ENCODE measurements at regions not wholly inside any gene's neighbourhood (a gene's known extent, or its start where the extent isn't known, plus 50 kb on each side); places are given as distances from the start of the nearest gene placed in this dataset.
"Not testable (repeated sequence)": the region's sequence is repeated elsewhere in the genome, so short reads cannot be mapped to it uniquely, and the experiment has no call there.

DNA sequence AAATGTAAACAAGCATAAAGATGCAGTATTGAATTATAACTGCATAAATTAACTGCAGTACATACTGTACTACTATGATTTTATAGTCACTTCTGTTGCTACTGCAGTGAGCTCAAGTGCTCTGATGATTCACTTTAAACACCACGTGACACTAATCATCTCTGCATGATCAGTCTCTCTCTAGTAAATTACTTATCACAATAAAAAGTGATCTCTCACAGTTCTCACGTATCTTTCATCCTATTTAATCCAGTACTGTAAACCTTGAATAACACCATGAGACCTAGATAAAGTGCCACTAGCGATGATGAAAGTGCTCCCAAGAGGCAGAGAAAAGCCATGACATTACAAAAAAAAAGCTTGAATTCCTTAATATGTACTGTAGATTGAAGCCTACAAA is 1242.0 kb downstream of the AMY1C start:
- no peak for DNase-seq (ENCODE audit: low spot score)
- intact Hi-C loops (cut with DNase I), result no loop called here

DNA sequence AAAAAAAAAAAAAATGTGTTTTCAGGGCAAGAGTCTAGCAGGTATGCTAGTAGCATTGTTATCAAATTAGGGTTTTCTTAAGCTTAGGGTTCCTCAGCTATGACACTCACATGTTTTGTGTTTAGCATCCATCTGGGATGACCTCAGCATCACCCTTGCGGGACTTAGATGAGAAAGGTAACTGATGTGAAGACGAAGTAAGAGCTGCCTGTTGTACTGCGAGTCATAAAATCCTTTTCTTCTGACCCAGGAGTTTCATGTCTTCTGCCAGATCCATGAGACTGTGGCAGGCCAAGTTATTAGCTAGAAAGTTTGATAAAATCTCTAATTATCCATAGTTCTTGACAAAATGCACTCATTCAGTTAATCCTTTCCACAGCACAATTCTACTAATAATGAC is 1251.1 kb downstream of the AMY1C start:
- intact Hi-C loops (cut with DNase I), result no loop called here
- DNase-seq (ENCODE audit: low spot score), result no peak

DNA sequence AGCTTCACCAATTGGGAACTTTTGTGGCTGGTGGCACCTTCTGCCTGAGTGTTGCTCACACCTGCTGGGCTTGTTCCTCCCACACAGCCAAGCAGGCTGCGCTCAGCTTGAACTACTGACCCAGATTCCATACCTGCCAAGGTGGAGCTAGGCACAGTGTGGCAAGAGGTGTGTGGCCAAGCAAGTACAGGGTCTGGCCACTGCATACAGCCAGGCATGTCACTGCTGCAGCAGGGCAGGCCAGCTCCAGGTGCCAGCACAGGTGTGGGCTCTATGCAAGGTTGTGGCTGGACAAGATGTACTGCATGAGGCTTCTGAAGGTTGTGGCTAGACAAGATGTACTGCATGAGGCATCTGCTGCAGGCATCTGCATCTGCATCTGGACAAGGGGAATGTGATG is 1254.8 kb downstream of the AMY1C start:
- intact Hi-C loops (cut with DNase I), result no loop called here
- DNase-seq (ENCODE audit: low spot score), result no peak

DNA sequence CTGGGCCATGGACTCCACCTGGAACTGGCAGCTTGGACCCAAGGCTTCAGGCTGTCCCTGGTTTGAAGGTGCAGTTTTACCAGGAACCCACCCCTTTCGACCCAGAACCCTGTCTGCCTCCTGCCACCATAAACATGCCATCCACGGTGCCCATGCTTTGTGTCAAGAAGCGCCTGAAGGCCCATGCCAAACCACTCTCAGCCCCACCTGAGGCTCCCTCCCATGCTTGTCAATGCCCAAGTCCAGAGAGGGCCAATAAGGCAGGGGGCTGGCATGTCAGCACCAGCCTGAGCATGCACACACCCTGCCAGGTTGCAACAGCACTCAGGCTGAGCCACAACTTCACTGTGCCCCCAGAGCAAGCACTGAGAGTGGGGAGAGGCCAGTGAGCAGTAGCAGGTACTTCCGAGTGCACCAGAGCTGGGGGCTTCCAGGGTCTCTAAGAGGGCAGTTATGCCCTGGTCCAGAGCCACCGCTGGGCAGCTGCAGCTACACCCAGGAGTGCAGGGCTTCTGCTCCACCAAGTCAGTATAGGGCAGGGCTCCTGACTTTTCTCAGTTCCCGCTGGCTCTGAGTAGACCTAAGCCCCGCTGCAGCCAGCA is 1256.0 kb downstream of the AMY1C start:
- no peak for DNase-seq (ENCODE audit: low spot score)
- intact Hi-C loops (cut with DNase I), result no loop called here

DNA sequence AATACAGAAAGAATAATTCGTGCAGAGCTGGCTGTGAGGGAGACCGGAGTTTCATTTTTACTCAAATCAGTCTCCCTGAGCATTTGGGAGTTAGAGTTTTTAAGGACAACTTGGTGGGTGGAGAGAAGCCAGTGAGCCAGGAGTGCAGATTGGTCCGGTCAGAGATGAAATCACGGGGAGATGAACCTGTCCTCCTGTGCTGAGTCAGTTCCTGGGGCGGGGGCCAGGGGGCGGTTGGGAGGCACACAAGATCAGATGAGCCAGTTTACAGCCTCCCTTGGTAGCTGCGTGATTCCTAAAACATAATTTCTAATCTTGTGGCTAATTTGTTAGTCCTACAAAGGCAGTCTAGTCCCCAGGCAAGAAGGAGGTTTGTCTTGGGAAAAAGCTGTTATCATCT is 1267.9 kb downstream of the AMY1C start:
- intact Hi-C loops (cut with DNase I), result no loop called here
- no peak for DNase-seq (ENCODE audit: low spot score)

DNA sequence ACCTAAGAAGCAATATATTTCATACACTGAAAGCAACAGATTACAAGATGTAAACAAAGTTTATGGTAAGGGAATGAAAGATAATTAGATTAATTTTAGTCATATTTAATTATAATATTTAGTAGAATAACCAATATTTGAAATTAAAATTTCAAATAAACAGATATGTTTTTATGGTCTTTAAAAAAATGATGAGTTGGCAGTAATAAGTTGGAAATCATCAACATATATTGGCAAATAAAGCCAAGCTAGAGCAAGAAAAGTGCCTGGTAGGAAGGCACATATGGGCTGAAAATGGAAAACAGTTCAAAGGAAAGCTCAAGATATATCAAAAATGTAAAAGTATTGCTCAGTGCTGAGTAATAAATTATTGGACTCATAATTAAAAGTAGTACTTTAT is 1274.0 kb downstream of the AMY1C start:
- intact Hi-C loops (cut with DNase I), result no loop called here
- DNase-seq (ENCODE audit: low spot score), result no peak

DNA sequence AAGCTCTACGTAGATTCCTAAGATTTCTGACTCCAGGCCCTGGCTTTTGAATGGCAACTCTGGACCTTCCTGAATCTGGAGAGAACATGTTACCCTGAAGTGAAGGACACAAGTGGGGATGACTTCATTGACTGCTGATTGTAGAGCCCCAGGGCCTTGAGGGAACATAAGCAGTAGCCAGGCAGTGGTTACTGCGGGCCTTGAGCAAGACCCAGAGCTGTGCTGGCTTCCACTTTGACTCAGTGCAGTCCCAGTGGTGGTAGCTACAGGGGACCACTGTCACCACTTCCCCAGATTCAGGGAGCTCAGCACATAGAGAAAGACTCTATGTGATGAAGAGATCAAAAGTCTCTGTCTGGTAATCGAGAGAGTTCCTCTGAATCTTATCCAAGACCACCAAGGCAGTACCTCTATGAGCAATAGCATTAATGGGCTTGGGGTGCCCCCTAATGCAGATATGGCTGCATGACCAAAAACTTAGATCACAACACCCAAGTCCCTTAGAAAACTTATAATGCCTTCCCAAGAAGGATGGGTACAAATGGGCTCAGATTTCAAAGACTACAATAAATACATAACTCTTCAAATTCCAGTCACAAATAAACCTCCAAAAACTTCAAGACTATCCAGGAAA is 1278.3 kb downstream of the AMY1C start:
- intact Hi-C loops (cut with DNase I), result no loop called here
- no peak for DNase-seq (ENCODE audit: low spot score)

DNA sequence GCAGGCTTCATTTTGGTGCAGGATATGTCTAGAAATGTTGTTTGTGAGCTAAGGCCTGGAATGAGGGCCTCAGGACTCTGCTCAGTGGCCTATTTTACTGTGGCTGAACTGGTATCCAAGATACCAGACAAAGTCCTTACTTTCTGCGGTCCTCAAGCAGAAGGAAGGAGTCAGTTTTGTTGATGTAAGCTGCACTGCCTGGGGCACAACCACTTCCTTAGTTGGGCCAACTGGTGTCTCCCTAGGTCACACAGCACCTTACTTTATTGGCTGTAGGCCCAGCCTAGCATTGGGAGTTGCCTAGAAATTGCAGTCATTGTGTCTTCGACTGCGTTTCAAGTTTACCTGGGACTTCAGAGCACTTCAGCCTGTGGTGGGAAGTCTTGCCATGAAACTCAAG is 1322.7 kb downstream of the AMY1C start:
- intact Hi-C loops (cut with DNase I), result no loop called here
- no peak for DNase-seq (ENCODE audit: low spot score)

DNA sequence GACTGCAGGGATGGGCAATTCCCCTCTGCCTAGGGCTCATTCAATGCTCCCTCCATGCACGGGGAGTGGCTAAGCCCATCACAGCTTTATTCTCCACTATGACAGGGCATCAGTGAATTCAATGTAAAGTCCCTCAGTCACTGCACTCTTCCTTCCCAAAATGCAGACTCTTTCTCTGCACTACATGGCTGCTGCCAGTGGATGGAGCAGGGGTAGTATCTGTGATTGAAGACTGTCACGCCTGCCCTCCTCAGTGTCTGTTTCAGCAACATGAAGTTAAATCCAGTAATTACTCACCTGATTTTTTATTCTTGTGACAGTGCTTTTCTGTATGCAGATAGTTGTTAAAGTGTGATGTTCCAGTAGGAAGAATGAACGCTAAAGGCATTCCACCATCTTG is 1323.2 kb downstream of the AMY1C start:
- intact Hi-C loops (cut with DNase I), result no loop called here
- DNase-seq (ENCODE audit: low spot score), result no peak

DNA sequence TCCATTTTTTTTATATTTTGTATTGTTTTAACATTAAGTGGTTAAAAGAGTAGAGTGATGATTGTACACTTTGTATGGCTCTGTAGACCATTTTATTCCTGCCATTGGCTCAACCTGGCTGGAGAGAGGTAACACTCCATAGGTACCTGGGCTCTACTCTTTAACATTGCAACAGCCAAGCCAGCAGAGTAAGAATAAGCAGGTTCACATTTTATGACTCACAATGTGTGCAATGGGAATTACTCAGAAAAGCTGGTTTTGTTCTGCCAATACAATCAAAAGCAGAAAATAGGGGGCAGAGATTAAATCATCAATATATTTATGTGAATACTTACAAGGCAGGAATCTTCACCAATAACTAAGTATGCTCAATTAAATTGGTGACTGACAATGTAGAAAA is 1324.0 kb downstream of the AMY1C start:
- intact Hi-C loops (cut with DNase I), result no loop called here
- no peak for DNase-seq (ENCODE audit: low spot score)

DNA sequence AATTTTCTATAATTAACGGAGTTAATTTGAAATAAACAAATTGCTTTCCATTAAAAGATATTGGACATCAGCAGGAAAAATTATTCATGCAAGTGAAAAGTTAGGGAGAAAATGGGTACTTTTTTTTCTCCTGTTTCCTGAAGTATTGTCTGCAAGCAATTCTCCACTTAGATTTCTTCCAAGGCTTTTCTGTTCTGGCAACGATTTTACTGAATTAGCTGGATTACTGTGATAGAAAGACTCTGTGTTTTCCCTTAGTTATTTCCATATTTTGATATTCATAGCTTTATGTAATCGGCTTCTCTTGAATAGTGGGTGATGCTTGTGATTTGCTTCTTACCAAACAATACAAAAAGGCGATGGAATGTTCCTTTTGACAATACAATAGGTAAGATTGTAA is 1333.9 kb downstream of the AMY1C start:
- no peak for DNase-seq (ENCODE audit: low spot score)
- intact Hi-C loops (cut with DNase I), result no loop called here

DNA sequence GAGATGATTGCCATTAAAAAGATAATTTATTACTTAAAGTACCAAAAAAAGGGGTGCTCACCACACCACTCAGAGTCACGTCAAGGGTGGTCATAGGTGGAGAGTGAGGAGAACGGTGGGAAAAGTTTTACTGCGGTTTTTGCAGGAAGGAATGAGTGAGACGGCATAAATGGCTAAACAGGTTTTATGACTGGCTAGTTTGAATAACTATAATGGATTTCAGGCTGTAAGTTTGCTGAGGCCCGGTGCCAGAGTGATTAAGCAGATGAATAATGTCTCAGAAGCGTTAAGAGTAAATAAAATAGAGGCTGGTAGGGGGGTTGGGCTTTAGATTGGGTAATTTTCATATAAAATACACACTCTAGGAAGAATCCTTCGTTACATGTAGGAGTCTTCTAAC is 1337.8 kb downstream of the AMY1C start:
- DNase-seq (ENCODE audit: low spot score), result no peak
- intact Hi-C loops (cut with DNase I), result no loop called here

DNA sequence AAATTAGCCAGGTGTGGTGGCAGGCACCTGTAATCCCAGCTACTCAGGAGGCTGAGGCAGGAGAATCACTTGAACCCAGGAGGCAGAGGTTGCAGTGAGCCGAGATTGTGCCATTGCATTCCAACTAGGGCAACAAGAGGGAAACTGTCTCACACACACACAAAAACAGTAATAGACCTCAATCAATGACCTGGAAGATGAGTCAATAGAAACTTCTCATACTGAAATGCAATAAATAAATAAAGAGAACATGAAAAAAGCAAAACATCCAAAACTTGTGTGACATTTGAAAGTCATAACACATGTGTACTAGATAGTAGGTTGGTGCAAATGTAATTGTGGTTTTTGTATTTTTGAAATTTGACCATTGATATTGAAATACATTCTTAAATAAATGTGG is 1338.5 kb downstream of the AMY1C start:
- no peak for DNase-seq (ENCODE audit: low spot score)
- intact Hi-C loops (cut with DNase I), result no loop called here

DNA sequence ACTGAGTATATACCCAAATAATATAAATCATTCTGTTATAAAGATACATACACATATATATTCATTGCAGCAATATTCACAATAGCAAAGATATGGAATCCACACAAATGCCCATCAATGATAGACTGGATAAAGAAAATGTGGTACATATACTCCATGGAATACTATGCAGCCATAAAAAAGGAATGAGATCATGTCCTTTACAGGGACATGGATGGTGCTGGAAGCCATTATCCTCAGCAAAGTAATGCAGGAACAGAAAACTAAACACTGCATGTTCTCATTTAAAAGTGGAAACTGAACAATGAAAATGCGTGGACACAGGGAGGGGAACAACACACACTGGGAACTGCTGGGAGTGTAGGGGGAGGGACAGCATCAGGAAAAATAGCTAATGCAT is 1344.2 kb downstream of the AMY1C start:
- DNase-seq (ENCODE audit: low spot score); intact Hi-C loops (cut with DNase I): not testable (repeated sequence)

DNA sequence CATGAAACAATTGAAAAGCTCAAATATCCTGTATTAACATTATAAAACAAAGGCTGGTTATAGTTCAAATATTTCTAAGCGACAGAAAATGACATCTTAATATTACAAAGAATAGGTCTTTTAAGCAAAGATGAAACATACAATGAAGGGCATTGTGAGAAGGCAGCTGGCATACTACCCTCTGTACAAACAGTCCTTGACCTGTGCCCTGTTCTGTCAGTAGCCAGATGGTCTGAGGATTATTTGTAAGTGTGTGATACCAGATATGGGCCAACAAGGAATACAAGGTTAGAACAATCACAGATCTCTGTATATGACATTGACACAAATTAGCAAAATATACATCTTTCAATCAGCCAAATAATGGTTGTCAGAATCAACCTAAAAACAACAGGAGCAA is 1350.4 kb downstream of the AMY1C start:
- intact Hi-C loops (cut with DNase I), result no loop called here
- DNase-seq (ENCODE audit: low spot score), result no peak

DNA sequence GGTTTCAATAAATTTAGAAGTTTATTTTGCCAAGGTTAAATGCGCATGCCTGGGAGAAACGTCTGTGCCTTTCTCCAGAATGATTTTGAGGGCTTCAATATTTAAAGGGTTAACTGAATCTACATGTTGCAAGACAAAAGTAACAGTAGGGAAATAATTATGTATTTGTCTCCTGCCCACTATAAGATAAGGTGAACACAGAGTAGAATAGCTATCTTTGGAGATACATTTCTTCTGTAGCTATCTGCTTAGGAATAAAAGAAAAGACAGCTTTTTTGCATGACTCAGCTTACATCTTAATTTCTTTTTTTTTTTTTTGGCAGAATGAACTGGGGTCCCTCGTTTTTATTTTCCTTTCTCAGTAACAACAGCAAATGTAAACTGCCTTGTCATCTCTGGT is 1351.6 kb downstream of the AMY1C start:
- no peak for DNase-seq (ENCODE audit: low spot score)
- intact Hi-C loops (cut with DNase I), result no loop called here

DNA sequence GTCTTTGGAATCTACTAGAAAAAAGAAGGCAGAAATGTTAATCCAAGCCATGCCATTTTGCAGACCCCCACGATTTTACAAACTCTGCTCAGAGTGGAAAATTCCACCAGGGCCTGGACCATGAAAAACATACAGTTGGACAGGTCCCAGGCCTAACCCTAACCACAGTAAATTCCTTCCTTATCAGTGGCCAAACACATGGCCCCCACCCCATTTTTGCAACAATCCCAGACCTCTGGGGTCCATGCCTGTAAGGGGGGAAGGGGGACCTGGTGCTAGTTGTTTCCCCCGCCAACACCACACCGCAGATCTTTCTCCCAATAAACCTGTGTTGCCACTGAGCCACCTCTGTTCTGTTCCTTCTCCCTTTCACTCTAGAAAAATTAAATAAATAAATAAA is 1352.7 kb downstream of the AMY1C start:
- intact Hi-C loops (cut with DNase I), result no loop called here
- no peak for DNase-seq (ENCODE audit: low spot score)

DNA sequence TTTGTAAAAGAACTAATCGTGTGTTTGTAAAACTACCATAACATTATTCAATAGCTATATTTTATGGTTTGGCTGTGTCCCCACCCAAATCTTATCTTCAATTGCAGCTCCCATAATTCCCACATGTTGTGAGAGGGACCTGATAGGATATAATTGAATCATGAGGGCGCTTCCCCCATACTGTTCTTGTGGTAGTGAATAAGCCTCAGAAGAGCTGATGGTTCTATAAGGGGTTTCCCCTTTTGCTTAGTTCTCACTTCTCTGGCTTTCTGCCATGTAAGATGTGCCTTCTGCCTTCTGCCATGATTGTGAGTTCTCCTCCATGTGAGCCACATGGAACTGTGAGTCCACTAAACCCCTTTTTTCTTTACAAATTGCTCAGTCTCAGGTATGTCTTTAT is 1372.3 kb downstream of the AMY1C start:
- intact Hi-C loops (cut with DNase I), result no loop called here
- no peak for DNase-seq (ENCODE audit: low spot score)

DNA sequence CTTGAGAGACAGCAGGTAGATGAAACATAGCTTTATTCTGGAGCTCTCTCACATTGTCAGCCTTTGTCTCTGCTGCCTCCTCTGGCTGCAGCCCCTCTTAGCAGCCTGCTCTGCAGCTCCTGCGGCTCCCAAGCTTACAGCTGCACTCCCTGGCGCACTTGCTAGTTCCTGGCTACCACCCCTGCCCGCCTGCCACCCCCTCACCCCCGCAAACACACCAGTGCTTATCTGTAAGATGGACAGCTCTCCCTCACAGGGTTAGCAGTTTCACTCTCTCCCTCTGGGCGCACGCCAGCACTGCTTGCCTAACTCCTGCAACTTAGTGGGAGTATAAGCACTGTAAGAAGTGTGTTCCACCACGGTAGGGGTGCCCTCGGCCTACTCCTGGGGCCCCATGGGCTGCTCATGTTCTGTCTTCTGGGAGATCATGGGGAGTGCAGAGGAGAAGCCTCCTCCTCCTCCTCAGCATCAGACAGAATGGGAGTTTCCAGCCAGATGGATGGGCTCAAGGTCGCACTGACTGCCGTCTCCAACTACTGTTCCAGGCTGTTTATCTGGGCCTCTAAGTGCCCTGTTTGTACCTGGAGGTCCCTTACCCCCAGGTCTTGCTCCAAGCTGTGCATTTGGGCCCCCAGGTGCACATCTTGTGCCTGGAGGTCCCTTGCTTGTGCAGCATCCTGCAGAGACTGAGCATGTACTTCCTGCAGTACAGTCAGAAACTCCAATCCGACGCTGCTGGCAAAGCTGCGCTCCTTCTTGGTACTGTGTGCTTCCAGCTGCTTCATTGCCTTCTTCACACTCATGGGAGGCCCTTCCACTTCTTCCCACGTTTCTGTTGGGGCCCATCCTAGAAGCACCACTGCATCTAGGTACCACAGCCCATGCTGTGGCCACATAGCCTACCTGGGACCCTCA is 1388.1 kb downstream of the AMY1C start:
- no peak for DNase-seq (ENCODE audit: low spot score)
- intact Hi-C loops (cut with DNase I), result no loop called here

DNA sequence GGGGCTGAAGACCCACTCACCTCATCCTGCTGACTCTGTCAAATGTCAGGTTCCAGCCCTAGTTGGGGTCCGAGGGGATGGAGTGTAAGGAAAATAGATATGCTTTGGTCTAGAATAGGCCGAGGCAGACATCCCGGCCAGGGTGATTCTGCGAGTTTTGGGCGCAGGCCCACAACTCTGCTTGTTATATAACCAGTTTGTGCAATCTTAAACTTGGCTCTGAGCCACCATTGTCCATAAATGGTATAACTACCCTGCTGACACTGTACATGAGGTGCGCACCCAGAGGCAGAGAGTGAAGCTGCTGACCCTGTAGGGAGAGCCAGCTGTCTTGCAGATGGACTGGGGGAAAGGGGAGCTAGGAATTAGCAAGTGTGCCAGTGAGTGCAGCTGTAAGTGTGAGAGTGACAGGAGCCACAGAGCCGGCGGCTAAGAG is 1388.8 kb downstream of the AMY1C start:
- no peak for DNase-seq (ENCODE audit: low spot score)
- intact Hi-C loops (cut with DNase I), result no loop called here

DNA sequence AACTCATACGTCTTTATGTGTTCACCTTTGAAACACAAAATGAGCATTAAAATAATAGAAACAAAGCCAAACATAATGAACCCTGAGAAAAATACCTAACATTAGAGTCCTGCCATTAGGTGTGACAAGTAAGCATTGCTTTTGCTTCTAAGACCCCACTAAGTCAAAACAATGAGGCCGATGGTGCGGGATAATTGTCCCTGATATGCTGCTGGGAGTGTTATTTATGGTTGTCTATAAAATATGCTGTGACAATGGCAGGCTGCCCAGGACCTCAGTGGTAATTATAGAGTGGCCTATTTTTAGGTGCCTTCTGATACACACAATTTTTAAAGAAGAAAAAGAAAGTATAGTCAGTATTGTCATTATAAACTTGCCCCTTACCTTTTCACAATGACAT is 1423.1 kb downstream of the AMY1C start:
- intact Hi-C loops (cut with DNase I), result no loop called here
- DNase-seq (ENCODE audit: low spot score), result no peak

Data from cardiac septum (tissue), 1 donor.